ENCODE measurements at regions not wholly inside any gene's neighbourhood (a gene's known extent, or its start where the extent isn't known, plus 50 kb on each side); places are given as distances from the start of the nearest gene placed in this dataset.

DNA sequence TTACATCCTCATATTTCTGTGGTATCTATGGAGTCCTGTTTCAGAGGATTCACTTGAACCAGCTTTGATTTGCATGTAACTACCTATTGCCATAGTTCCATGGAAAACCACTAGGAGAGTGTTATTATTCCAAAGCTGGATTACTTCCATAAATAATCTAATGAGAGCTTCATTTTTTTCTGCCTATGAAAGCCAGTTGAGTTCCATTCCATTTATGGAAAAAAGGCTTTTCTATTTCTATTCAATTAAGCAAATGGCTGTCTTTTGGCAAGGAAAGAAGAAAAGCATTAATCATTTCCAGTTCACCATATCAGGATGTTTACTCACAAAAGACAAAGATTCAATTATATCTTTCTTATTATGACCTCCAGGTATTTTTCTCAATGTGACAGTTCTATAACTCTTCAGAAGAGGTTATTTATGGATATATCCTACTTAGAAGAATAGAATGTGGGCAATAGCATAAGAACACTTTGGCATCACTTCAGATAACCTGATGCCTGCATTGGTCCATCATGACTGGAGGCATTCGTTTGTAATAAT lies 259.9 kb upstream of the ZPLD1 start:
- TF ChIP-seq EZH2 (IDR thresholded peaks at IDR 0.05; ENCODE audit: borderline replicate concordance, low read depth, low read length, poor library complexity, severe bottlenecking): no peak
- TF ChIP-seq, protein P1, sequence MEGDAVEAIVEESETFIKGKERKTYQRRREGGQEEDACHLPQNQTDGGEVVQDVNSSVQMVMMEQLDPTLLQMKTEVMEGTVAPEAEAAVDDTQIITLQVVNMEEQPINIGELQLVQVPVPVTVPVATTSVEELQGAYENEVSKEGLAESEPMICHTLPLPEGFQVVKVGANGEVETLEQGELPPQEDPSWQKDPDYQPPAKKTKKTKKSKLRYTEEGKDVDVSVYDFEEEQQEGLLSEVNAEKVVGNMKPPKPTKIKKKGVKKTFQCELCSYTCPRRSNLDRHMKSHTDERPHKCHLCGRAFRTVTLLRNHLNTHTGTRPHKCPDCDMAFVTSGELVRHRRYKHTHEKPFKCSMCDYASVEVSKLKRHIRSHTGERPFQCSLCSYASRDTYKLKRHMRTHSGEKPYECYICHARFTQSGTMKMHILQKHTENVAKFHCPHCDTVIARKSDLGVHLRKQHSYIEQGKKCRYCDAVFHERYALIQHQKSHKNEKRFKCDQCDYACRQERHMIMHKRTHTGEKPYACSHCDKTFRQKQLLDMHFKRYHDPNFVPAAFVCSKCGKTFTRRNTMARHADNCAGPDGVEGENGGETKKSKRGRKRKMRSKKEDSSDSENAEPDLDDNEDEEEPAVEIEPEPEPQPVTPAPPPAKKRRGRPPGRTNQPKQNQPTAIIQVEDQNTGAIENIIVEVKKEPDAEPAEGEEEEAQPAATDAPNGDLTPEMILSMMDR (conservative IDR thresholded peaks at IDR 0.05; ENCODE audit: low read depth, low read length): no peak
- Histone ChIP-seq H3K36me3 (ENCODE audit: insufficient read depth, low read length, poor library complexity, severe bottlenecking) (no peaks in the 10 kb centered on the region), H3K4me3 (ENCODE audit: low read depth, low read length, poor library complexity, severe bottlenecking) (no peak overlapping the region), H3K4me1 (ENCODE audit: insufficient read depth, low read length, poor library complexity, severe bottlenecking) (peaks cover 17% of the 10 kb centered on the region), H3K27ac (ENCODE audit: low read depth, low read length, poor library complexity, severe bottlenecking) (no peak overlapping the region), H3K9me3 (ENCODE audit: low read depth, low read length, poor library complexity, severe bottlenecking) (no peaks in the 10 kb centered on the region), H3K27me3 (replicated peaks; ENCODE audit: insufficient read depth, low read depth, low read length, poor library complexity) (no peaks in the 10 kb centered on the region)
- ChIA-PET POLR2A (ENCODE audit: low non-redundant PET) (interaction anchor here (0.6 kb wide), 1 partner anchor 1105 kb away, joined by 3 read pairs; no protein-coding TSS in a partner anchor), CTCF (no interaction called here)
- intact Hi-C loops (cut with micrococcal nuclease; ENCODE audit: unreplicated experiment): no loop called here
- no TSS peak for BruUV-seq (replicated peaks)
- DNase-seq (ENCODE audit: low spot score): no peak

DNA sequence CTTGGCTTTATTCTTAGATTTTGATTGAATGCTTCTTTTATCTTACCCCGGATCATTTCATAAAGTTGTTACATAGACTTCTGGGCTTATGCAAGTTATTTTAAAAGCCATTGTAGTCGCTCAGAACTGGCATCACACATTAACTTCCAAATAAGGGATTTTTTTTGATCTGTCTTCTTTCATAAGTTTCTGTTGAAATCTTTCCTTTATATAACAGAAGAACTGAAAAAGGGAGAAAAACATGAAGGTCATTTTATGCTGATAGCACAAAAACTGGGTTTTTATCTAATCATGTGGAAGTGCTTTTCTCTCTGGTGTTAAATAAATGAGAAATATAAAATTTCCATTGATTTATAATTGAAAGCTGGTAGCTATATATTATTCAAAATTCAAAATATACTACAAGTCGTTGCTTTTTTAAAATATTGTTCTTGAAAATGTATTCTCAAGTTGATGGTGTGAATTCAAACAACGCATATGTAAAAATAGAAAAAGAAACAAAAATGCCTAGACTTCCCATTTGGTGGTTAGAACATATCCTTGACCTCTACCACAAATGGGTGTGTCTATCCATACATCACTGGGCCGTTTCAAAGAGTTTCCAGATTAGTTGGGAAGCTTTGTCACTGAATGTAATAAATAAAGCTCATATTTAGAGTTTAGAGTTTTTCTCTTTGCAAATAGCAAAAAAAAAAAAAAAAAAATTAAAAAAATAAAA lies 258.3 kb upstream of the ZPLD1 start:
- DNase-seq (ENCODE audit: low spot score): no peak
- TF ChIP-seq, protein P1 (conservative IDR thresholded peaks at IDR 0.05; ENCODE audit: low read depth, low read length): no peak
- TF ChIP-seq EZH2 (IDR thresholded peaks at IDR 0.05; ENCODE audit: borderline replicate concordance, low read depth, low read length, poor library complexity, severe bottlenecking): no peak
- POLR2A ChIA-PET (ENCODE audit: low non-redundant PET): no interaction called here
- Histone ChIP-seq H3K36me3 (ENCODE audit: insufficient read depth, low read length, poor library complexity, severe bottlenecking) (no peaks in the 10 kb centered on the region), H3K4me1 (ENCODE audit: insufficient read depth, low read length, poor library complexity, severe bottlenecking) (peaks cover 33% of the 10 kb centered on the region), H3K27ac (ENCODE audit: low read depth, low read length, poor library complexity, severe bottlenecking) (no peak overlapping the region), H3K27me3 (replicated peaks; ENCODE audit: insufficient read depth, low read depth, low read length, poor library complexity) (no peaks in the 10 kb centered on the region), H3K4me3 (ENCODE audit: low read depth, low read length, poor library complexity, severe bottlenecking) (no peak overlapping the region), H3K9me3 (ENCODE audit: low read depth, low read length, poor library complexity, severe bottlenecking) (no peaks in the 10 kb centered on the region)
- intact Hi-C loops (cut with micrococcal nuclease; ENCODE audit: unreplicated experiment): no loop called here
- no TSS peak for BruUV-seq (replicated peaks)
- CTCF ChIA-PET: no interaction called here

DNA sequence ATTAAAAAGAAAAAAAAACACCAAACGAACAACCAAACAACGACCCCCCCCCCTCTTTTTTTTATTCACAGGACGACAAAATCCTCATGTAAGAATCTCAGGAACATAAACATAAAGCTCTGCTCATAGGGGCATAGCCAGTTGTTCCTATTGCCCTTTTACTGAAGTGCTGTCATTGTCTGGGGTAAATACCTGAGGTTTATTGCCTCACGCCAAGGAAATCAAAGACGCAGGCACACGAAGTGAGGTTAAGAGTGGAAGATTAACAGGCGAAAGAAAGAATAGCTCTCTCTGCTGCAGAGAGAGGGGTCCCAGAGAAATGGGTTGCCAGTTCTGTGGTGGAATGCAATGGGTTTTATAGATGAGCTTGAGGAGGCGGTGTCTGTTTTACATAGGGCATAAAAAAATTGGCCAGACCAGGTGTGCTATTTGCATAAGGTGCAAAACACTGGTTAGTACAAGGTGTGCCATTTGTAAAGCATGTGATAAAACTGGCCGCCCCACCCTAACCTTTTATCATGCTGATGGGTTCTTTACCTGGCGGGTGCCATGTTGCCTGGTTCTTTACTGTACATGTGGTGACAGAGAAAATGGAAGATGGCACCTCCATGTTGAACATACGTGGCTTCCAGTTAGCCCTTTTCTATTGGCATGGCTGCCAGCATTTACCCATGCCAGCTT lies 257.6 kb upstream of the ZPLD1 start:
- intact Hi-C loops (cut with micrococcal nuclease; ENCODE audit: unreplicated experiment): no loop called here
- no TSS peak for BruUV-seq (replicated peaks)
- no peaks in the 10 kb centered on the region for H3K9me3 ChIP-seq (ENCODE audit: low read depth, low read length, poor library complexity, severe bottlenecking)
- POLR2A ChIA-PET (ENCODE audit: low non-redundant PET): no interaction called here
- DNase-seq (ENCODE audit: low spot score): no peak
- H3K36me3 ChIP-seq (ENCODE audit: insufficient read depth, low read length, poor library complexity, severe bottlenecking): no peaks in the 10 kb centered on the region
- H3K4me3 ChIP-seq (ENCODE audit: low read depth, low read length, poor library complexity, severe bottlenecking): no peak overlapping the region
- H3K27ac ChIP-seq (ENCODE audit: low read depth, low read length, poor library complexity, severe bottlenecking): no peak overlapping the region
- peaks cover 40% of the 10 kb centered on the region for H3K4me1 ChIP-seq (ENCODE audit: insufficient read depth, low read length, poor library complexity, severe bottlenecking)
- TF ChIP-seq EZH2 (IDR thresholded peaks at IDR 0.05; ENCODE audit: borderline replicate concordance, low read depth, low read length, poor library complexity, severe bottlenecking): no peak
- TF ChIP-seq, protein P1 (conservative IDR thresholded peaks at IDR 0.05; ENCODE audit: low read depth, low read length): no peak
- CTCF ChIA-PET: no interaction called here
- no peaks in the 10 kb centered on the region for H3K27me3 ChIP-seq (replicated peaks; ENCODE audit: insufficient read depth, low read depth, low read length, poor library complexity)

Measured in A673 (cell line).